Coronary artery (tissue), 2 donors: ENCODE measurements at regions not wholly inside any gene's neighbourhood (a gene's known extent, or its start where the extent isn't known, plus 50 kb on each side); places are given as distances from the start of the nearest gene placed in this dataset.

ENCODE experiments used
- DNase-seq: peaks from one replicate; pipeline ENCODE4 v3.0.0-alpha.2; 2017; ENCODE audit warnings: low spot score
- H3K27ac ChIP-seq, 2 donors: fragments of 200-600 bp; sonication (generic); one replicate each; pipeline ENCODE4 v1.5.1; 2016 to 2019
- H3K4me3 ChIP-seq: fragments of 200-600 bp; sonication (generic); 2 replicates; pipeline ENCODE4 v1.5.1; 2016; ENCODE audit warnings: mild to moderate bottlenecking, moderate library complexity
- TF ChIP-seq, protein P1 (sequence below): fragments of 200-600 bp; sonication (generic); IDR thresholded peaks from one replicate; pipeline ENCODE4 v1.5.1; 2019; ENCODE audit warnings: antibody characterized with exemption

DNA sequence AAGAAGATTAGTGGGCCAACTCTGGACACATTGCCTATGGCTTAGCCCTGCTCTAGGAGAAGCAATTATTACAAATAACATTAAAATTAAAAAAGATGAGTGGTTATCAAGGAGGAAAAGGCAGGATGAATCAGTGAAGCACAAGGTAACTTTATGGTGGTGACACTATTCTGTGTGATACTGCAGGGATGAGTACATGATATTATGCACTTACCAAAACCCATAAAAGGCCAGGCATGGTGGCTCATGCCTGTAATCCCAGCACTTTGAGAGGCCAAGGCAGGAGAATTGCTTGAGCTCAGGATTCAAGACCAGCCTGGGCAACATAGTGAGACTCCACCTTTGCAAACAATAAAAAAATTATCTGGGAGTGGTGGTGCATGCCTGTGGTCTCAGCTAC is 344.3 kb upstream of the CDIN1 start:
- Histone ChIP-seq H3K27ac (no peak overlapping the region), H3K4me3 (no peak overlapping the region)
- DNase-seq: no peak
- TF ChIP-seq, protein P1, sequence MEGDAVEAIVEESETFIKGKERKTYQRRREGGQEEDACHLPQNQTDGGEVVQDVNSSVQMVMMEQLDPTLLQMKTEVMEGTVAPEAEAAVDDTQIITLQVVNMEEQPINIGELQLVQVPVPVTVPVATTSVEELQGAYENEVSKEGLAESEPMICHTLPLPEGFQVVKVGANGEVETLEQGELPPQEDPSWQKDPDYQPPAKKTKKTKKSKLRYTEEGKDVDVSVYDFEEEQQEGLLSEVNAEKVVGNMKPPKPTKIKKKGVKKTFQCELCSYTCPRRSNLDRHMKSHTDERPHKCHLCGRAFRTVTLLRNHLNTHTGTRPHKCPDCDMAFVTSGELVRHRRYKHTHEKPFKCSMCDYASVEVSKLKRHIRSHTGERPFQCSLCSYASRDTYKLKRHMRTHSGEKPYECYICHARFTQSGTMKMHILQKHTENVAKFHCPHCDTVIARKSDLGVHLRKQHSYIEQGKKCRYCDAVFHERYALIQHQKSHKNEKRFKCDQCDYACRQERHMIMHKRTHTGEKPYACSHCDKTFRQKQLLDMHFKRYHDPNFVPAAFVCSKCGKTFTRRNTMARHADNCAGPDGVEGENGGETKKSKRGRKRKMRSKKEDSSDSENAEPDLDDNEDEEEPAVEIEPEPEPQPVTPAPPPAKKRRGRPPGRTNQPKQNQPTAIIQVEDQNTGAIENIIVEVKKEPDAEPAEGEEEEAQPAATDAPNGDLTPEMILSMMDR: no peak

DNA sequence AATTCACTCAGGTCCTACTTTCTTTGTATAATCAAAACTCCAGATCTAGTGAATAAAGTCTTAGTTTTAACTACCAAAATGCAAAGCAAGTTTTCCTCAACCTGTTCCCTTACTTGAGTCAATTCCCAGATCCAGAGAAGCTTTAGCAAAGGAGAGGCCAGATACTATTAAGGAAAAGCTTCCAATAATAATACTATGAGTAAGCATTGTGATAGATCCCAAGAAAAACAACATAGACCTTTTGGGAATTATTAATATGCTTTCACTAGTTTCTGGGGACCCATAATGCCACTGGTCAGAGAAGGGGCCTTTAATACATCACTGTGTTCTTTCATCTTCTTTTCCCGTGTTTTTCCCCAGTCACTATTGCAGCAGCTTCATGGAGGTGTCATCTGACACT is 339.9 kb upstream of the CDIN1 start:
- H3K27ac ChIP-seq: no peak overlapping the region
- TF ChIP-seq, protein P1: no peak
- no peak overlapping the region for H3K4me3 ChIP-seq
- no peak for DNase-seq

DNA sequence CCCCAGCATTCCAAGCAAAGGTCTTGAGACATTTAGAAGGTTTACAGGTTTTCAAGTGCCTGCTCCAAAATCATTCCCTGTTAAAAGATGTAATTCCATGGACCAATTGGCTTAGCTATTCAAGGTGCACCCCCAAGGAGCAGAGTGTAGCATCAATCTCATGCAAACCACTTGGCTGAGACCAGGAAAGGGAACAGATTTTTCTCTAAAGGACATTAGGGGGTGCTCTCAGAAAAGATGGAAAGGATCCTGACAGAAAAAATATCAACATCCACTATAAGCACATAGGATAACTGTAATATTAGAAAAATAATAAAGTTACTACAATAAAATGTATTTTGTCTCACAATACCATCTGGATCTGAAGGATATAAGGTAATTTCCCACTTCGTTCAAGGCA is 328.0 kb upstream of the CDIN1 start:
- Histone ChIP-seq H3K27ac (no peak overlapping the region), H3K4me3 (no peak overlapping the region)
- TF ChIP-seq, protein P1: no peak
- DNase-seq: no peak

- Histone ChIP-seq H3K27ac (no peak overlapping the region), H3K4me3 (no peak overlapping the region)
- TF ChIP-seq, protein P1: no peak
- no peak for DNase-seq
Measured at GRCh38 chr15:36252146-36252711, 327.2 kb upstream of the CDIN1 start.

DNA sequence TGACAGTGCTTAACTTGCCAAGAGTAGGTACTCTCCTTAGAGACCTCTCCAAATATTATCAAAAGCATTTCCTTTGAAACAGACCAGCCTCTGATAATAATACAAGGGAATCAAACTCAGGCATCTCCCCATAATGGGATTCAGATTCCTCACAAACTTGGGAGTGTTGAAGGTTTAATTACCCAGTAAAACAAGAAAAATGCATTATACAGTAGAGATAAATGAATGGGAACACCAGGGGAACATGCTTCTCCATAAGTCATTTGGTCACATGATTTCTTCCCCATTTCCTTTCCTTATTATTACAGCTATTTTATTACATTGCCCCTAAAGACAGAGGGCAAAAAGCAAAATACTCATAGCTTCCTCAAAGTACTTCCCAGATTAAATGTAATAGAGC is 325.0 kb upstream of the CDIN1 start:
- TF ChIP-seq, protein P1: no peak
- Histone ChIP-seq H3K27ac (no peak overlapping the region), H3K4me3 (no peak overlapping the region)
- no peak for DNase-seq

DNA sequence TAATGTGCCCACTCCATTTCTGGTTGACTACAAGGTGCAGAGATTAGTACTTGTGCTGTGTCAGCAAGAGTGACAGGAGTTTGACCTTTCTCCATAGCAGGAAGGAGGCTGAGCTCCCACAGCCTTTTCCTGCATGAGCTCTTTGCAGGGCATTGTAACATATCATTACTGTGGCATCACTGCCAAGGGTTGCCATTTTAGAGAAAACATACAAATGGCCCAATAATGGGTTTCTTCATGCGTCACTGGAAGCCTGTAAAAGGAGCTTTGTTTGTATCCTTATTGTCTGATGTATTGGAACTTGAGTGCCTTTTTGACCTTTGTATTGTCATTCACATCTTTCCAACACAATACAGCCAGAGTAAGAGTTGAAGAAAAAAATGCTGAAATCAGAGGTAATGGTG is 323.0 kb upstream of the CDIN1 start:
- no peak overlapping the region for H3K4me3 ChIP-seq
- H3K27ac ChIP-seq: no peak overlapping the region
- TF ChIP-seq, protein P1: no peak
- DNase-seq: no peak

DNA sequence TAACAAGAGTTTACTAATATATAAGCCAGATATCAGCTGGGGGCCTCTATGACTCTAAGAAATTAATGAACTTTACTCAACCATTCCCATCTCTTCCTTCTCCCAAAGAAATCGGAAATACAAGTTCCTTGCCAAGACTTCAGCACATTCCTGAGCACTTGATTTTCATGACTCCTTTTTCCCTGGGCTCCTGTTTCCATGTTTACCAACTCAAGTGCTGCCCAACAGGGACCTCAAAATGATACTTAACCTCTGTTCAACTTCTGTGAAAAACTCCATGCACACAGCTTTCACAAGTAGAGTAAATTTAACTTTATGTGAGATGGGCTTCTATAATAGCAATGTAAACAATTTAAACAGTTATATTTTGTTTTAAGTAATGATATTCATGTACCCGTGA is 315.8 kb upstream of the CDIN1 start:
- no peak overlapping the region for H3K4me3 ChIP-seq
- DNase-seq: no peak
- TF ChIP-seq, protein P1: no peak
- H3K27ac ChIP-seq: no peak overlapping the region
